Mammary epithelial cell (primary cell): ENCODE measurements at regions not wholly inside any gene's neighbourhood (a gene's known extent, or its start where the extent isn't known, plus 50 kb on each side); places are given as distances from the start of the nearest gene placed in this dataset.

Source experiments
- EZH2 ChIP-seq: IDR thresholded peaks from 2 replicates; pipeline ENCODE4 v1.6.1; 2012; ENCODE audit warnings: low read length, inconsistent platforms, borderline replicate concordance
- TF ChIP-seq, protein P1 (sequence below), 2 donors: IDR thresholded peaks in 1 of 2; conservative IDR thresholded peaks in 1 of 2; 2 replicates each; pipeline ENCODE4 v1.5.1; 2011 to 2012; ENCODE audit warnings: inconsistent platforms in 2 of 2, low read length in 2 of 2, mild to moderate bottlenecking in 2 of 2, control low read depth in 1 of 2, low read depth in 1 of 2; ENCODE audit not compliant: insufficient read depth in 1 of 2; ENCODE audit errors: extremely low read depth in 1 of 2

DNA sequence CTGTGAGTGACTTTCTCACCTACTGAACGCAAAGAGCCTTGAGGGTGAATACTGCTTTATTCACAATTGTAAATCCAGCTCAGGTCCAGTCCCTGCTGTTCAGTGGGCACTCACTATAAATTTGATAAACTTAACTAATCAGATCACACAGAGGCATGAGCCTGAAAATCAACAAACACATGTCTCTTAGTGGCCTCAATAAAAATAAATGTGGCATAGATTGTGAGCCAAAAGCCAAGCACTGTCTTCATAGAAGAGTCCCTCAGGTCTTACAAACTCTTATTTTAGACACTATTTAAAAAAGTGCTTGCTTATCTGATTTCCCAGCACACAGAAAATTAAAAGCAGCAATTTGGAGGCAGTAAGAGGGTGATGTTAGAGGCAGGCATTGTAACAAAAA is 957.7 kb downstream of the SLITRK5 start:
- TF ChIP-seq, protein P1, sequence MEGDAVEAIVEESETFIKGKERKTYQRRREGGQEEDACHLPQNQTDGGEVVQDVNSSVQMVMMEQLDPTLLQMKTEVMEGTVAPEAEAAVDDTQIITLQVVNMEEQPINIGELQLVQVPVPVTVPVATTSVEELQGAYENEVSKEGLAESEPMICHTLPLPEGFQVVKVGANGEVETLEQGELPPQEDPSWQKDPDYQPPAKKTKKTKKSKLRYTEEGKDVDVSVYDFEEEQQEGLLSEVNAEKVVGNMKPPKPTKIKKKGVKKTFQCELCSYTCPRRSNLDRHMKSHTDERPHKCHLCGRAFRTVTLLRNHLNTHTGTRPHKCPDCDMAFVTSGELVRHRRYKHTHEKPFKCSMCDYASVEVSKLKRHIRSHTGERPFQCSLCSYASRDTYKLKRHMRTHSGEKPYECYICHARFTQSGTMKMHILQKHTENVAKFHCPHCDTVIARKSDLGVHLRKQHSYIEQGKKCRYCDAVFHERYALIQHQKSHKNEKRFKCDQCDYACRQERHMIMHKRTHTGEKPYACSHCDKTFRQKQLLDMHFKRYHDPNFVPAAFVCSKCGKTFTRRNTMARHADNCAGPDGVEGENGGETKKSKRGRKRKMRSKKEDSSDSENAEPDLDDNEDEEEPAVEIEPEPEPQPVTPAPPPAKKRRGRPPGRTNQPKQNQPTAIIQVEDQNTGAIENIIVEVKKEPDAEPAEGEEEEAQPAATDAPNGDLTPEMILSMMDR (conservative IDR thresholded peaks at IDR 0.05 in 1 of 2, IDR thresholded peaks at IDR 0.05 in 1 of 2; ENCODE audit: extremely low read depth in 1 of 2, insufficient read depth in 1 of 2, low read depth in 1 of 2, low read length in 2 of 2), result no peak
- TF ChIP-seq EZH2, result no peak
